Lower leg skin (tissue), 3 donors: ENCODE measurements at regions not wholly inside any gene's neighbourhood (a gene's known extent, or its start where the extent isn't known, plus 50 kb on each side); places are given as distances from the start of the nearest gene placed in this dataset.

Experiments
- POLR2A ChIP-seq, 2 donors: fragments of 450-650 bp; IDR thresholded peaks; one replicate each; pipeline ENCODE4 v1.6.1; 2016 to 2017; ENCODE audit warnings: antibody characterized with exemption in 2 of 2, mild to moderate bottlenecking in 1 of 2, moderate library complexity in 1 of 2
- TF ChIP-seq, protein P1 (sequence below), 3 donors: fragments of 450-650 bp; IDR thresholded peaks; one replicate each; pipeline ENCODE4 v1.5.1; 2016; ENCODE audit warnings: antibody characterized with exemption in 3 of 3, mild to moderate bottlenecking in 3 of 3, moderate library complexity in 2 of 3

DNA sequence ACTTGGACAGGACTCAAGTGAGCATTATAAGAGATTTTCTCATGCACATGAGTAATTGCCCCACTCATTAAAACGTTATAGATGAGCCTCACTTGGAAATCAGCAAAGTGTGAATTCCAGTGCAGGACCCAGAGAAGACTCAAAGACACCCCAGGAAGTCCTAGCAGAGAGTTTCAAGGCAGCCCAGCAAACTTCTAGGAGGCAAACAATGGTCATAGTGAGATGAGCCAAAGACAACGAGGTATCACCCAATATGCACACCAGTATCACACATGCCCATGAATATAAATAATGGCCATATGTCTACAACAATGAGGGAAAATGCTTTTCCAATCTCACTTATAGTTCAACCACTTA is 245.9 kb downstream of the ACTL7B start:
- no peak for TF ChIP-seq POLR2A (IDR thresholded peaks at IDR 0.05)
- TF ChIP-seq, protein P1, sequence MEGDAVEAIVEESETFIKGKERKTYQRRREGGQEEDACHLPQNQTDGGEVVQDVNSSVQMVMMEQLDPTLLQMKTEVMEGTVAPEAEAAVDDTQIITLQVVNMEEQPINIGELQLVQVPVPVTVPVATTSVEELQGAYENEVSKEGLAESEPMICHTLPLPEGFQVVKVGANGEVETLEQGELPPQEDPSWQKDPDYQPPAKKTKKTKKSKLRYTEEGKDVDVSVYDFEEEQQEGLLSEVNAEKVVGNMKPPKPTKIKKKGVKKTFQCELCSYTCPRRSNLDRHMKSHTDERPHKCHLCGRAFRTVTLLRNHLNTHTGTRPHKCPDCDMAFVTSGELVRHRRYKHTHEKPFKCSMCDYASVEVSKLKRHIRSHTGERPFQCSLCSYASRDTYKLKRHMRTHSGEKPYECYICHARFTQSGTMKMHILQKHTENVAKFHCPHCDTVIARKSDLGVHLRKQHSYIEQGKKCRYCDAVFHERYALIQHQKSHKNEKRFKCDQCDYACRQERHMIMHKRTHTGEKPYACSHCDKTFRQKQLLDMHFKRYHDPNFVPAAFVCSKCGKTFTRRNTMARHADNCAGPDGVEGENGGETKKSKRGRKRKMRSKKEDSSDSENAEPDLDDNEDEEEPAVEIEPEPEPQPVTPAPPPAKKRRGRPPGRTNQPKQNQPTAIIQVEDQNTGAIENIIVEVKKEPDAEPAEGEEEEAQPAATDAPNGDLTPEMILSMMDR (IDR thresholded peaks at IDR 0.05) = no peak
